ENCODE measurements at regions not wholly inside any gene's neighbourhood (a gene's known extent, or its start where the extent isn't known, plus 50 kb on each side); places are given as distances from the start of the nearest gene placed in this dataset.

GRCh38 chr17:63163158-63163520, 197.1 kb downstream of the TANC2 start:
- Histone ChIP-seq H3K4me1 (no peaks in the 10 kb centered on the region), H3K27ac (no peak overlapping the region), H3K9ac (ENCODE audit: low read depth in 2 of 2, low read length in 2 of 2) (no peak overlapping the region), H3K27me3 (no peaks in the 10 kb centered on the region), H3K4me3 (no peak overlapping the region), H3K36me3 (no peaks in the 10 kb centered on the region), H3K9me3 (no peaks in the 10 kb centered on the region)
- no peak for DNase-seq
- intact Hi-C loops (cut with DNase I) = no loop called here
- TF ChIP-seq, protein P1, sequence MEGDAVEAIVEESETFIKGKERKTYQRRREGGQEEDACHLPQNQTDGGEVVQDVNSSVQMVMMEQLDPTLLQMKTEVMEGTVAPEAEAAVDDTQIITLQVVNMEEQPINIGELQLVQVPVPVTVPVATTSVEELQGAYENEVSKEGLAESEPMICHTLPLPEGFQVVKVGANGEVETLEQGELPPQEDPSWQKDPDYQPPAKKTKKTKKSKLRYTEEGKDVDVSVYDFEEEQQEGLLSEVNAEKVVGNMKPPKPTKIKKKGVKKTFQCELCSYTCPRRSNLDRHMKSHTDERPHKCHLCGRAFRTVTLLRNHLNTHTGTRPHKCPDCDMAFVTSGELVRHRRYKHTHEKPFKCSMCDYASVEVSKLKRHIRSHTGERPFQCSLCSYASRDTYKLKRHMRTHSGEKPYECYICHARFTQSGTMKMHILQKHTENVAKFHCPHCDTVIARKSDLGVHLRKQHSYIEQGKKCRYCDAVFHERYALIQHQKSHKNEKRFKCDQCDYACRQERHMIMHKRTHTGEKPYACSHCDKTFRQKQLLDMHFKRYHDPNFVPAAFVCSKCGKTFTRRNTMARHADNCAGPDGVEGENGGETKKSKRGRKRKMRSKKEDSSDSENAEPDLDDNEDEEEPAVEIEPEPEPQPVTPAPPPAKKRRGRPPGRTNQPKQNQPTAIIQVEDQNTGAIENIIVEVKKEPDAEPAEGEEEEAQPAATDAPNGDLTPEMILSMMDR (IDR thresholded peaks at IDR 0.05) = no peak

GRCh38 chr17:63165400-63165799, 199.4 kb downstream of the TANC2 start:
- TF ChIP-seq, protein P1 (IDR thresholded peaks at IDR 0.05) = no peak
- Histone ChIP-seq H3K9ac (ENCODE audit: low read depth in 2 of 2, low read length in 2 of 2) (no peak overlapping the region), H3K36me3 (no peaks in the 10 kb centered on the region), H3K9me3 (no peaks in the 10 kb centered on the region), H3K4me1 (no peaks in the 10 kb centered on the region), H3K4me3 (no peak overlapping the region), H3K27me3 (no peaks in the 10 kb centered on the region), H3K27ac (no peak overlapping the region)
- DNase-seq = no peak
- intact Hi-C loops (cut with DNase I) = no loop called here

GRCh38 chr17:63170795-63171194, 204.8 kb downstream of the TANC2 start:
- Histone ChIP-seq H3K27me3 (no peaks in the 10 kb centered on the region), H3K36me3 (no peaks in the 10 kb centered on the region), H3K4me3 (no peak overlapping the region), H3K9ac (ENCODE audit: low read depth in 2 of 2, low read length in 2 of 2) (no peak overlapping the region), H3K4me1 (no peaks in the 10 kb centered on the region), H3K9me3 (no peaks in the 10 kb centered on the region), H3K27ac (no peak overlapping the region)
- TF ChIP-seq, protein P1 (IDR thresholded peaks at IDR 0.05) = no peak
- intact Hi-C loops (cut with DNase I) = no loop called here
- no peak for DNase-seq

DNA sequence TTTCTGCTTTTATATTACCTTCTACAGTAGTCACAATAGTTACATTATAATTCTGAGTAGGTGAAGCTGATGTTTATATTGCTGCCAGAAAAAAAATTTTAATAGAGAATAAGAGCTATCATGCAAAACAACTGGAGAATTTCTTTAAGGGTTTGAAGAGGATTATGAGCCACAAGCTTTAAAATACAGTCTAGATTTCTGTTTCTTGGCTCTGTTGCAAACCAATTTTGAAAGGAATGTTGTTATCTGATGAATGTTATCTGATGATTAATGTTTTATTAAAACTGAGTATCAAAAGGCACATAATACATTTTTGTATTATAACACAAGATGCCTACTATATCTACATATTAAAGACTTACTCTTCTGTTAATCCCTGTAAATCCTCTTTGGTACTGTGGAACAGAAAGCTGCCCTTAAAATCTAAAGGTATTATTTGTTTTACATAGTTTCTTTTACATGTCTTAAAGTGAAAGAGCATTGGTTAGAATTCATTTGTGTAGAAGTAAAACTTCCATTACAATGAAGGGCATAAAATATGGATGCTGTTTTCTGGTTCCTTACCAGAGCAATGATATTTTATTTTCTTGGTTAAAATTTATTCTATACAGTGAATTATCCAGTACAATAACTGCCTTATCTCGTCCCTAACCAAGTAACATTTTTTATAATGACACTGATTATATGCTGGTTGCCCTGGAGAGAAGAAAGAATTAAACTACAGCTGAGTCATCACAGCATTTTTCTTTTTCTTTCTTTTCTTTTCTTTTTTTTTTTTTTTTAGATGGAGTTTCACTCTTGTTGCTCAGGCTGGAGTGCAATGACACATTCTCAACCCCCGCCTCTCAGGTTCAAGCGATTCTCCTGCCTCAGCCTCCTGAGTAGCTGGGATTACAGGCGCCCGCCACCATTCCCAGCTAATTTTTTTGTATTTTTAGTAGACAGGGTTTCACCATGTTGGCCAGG, 205.7 kb downstream of the TANC2 start:
- DNase-seq = no peak
- TF ChIP-seq, protein P1 (IDR thresholded peaks at IDR 0.05) = no peak
- H3K27ac ChIP-seq = no peak overlapping the region

DNA sequence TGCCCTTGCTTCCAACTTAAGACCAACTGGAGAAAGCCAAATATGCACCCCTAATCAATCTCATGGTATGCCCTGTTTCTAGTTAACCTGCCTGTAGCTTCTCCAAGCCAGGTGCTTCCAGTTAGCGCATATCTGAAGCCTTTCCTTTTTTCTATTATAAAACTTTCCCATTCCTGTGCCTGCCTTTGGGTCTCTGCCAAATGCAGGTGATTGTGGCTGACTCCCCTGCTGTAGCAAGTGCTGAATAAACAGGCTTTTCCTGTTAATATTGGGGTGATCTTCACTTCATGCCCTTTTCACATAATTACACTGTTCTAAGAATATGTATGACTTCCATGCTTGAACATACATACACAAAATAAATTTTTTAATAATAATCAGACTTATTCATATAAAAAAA, 207.4 kb downstream of the TANC2 start:
- Histone ChIP-seq H3K9me3 (no peaks in the 10 kb centered on the region), H3K27ac (no peak overlapping the region), H3K36me3 (no peaks in the 10 kb centered on the region), H3K9ac (ENCODE audit: low read depth in 2 of 2, low read length in 2 of 2) (no peak overlapping the region), H3K4me3 (no peak overlapping the region), H3K4me1 (no peaks in the 10 kb centered on the region), H3K27me3 (no peaks in the 10 kb centered on the region)
- TF ChIP-seq, protein P1 (IDR thresholded peaks at IDR 0.05) = no peak
- no peak for DNase-seq
- intact Hi-C loops (cut with DNase I) = no loop called here

More for the DNA sequence above, 205.7 kb downstream of the TANC2 start:
- Histone ChIP-seq H3K4me3 (no peak overlapping the region), H3K9ac (ENCODE audit: low read depth in 2 of 2, low read length in 2 of 2) (no peak overlapping the region), H3K36me3 (no peaks in the 10 kb centered on the region), H3K9me3 (no peaks in the 10 kb centered on the region), H3K27me3 (no peaks in the 10 kb centered on the region), H3K4me1 (no peaks in the 10 kb centered on the region)
- intact Hi-C loops (cut with DNase I) = no loop called here

All from colonic mucosa (tissue), 4 donors.